OCI-LY7 (cell line): ENCODE measurements at regions not wholly inside any gene's neighbourhood (a gene's known extent, or its start where the extent isn't known, plus 50 kb on each side); places are given as distances from the start of the nearest gene placed in this dataset.

Experiments used
- EZH2phosphoT487 ChIP-seq: fragments of 200-600 bp; sonication (generic); IDR thresholded peaks from 2 replicates; pipeline ENCODE4 v1.6.1; 2018; ENCODE audit warnings: low read depth, borderline replicate concordance, mild to moderate bottlenecking, mixed run types, antibody characterized with exemption, low read length, moderate library complexity, mixed read lengths
- TF ChIP-seq, protein P1 (sequence below): fragments of 200-600 bp; sonication (generic); conservative IDR thresholded peaks from 2 replicates; pipeline ENCODE4 v1.5.1; 2014; ENCODE audit warnings: mild to moderate bottlenecking, antibody characterized with exemption, low read length, moderate library complexity, mixed read lengths

DNA sequence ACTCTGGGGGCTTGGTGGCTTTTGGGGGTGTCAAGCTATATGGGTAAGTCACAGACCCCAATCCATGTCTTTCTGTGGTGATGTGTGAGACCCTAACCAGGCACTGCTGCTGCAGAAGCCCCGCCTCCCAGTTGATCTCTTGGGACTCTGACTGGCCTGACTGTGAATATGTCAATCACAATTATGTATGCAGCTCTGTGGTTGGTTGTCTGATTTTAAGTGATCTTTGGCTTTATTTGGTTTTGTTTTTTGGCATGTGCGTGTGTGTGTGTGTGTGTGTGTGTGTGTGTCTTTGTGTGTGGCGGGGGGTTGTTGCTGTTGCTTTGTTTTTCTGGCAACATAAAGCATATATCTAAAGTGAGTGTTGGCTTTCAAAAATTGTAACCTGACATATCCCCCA lies 78.5 kb upstream of the GLS start:
- TF ChIP-seq, protein P1, sequence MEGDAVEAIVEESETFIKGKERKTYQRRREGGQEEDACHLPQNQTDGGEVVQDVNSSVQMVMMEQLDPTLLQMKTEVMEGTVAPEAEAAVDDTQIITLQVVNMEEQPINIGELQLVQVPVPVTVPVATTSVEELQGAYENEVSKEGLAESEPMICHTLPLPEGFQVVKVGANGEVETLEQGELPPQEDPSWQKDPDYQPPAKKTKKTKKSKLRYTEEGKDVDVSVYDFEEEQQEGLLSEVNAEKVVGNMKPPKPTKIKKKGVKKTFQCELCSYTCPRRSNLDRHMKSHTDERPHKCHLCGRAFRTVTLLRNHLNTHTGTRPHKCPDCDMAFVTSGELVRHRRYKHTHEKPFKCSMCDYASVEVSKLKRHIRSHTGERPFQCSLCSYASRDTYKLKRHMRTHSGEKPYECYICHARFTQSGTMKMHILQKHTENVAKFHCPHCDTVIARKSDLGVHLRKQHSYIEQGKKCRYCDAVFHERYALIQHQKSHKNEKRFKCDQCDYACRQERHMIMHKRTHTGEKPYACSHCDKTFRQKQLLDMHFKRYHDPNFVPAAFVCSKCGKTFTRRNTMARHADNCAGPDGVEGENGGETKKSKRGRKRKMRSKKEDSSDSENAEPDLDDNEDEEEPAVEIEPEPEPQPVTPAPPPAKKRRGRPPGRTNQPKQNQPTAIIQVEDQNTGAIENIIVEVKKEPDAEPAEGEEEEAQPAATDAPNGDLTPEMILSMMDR, result no peak
- TF ChIP-seq EZH2phosphoT487, result no peak
